HL-60/S4 treated with retinoic acid at 250 ng/mL for 4 days and 3 days (cell line): ENCODE measurements at regions not wholly inside any gene's neighbourhood (a gene's known extent, or its start where the extent isn't known, plus 50 kb on each side); places are given as distances from the start of the nearest gene placed in this dataset.

Experiments
- in situ Hi-C: fragments of 300-500 bp; cut with MboI; formaldehyde crosslinking; loops from 2 replicates; pipeline ENCODE4 v1.7.0; 2022; ENCODE audit warnings: low sequenced_read_pairs

GRCh38 chr13:40132249-40132648, 476.8 kb downstream of the COG6 start:
- in situ Hi-C loops: no loop called here

GRCh38 chr13:40136896-40137295, 481.4 kb downstream of the COG6 start:
- in situ Hi-C loops: no loop called here

DNA sequence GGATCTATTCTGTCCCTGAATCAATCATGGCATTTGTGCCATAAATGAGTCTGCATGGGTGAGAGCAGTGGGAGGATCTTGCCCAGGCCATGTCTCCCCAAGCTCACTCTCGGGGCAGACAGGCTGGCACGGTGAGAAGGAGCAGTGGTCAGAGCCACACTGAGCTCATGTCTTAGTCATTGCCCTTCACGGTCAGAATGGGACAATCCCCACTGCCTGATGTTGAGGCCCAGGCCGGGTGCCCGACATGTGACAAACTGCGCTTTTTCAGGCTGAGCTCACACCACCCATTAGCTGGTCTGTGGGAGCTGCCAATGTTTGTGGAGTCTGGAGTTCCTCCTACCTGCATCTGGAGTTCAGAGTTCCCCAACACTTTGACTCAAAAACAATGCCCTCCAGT, 481.9 kb downstream of the COG6 start:
- in situ Hi-C loops: no loop called here

GRCh38 chr13:40139896-40140520, 484.5 kb downstream of the COG6 start:
- in situ Hi-C loops: no loop called here

- in situ Hi-C loops: no loop called here
Measured at GRCh38 chr13:40141859-40142555, 486.5 kb downstream of the COG6 start.

DNA sequence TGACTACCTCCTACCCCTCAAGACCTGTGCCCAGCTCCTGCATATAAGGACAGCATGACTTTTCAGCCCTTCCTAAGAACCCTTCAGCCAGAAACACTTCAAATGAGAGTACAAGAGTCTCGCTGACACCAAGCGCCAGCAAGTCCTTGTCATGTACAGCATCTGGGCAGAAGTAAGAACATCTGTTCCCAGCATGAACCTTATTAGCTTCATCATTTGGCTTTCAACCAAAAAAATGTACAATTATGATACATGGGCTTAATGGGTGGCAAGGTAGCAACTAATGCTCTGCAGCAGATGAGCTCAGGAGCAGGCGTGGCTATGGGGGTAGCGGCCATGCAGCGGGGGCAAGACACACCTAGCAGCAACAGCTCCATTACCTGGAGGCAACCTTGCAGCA, 487.6 kb downstream of the COG6 start:
- in situ Hi-C loops: no loop called here

- in situ Hi-C loops: no loop called here
Measured at GRCh38 chr13:40143559-40143958, 488.1 kb downstream of the COG6 start.

DNA sequence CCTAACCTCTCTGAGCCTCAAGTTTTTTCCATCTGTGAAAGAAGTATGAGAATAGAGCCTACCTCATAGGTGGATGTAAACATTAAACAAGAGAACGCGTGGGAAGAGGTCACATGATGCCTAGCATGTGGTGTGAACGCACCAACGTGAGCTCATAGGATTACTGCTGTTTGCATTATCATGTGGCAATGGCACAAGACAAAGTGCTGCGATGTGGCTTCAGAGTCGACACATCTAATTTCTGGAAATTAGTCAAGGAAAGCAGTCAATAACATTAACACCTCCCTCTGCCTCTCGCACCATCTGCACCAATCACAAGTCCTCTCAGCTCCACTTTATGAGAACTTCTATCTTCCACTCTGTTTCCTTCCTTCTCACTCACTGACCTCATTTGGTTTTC, 489.7 kb downstream of the COG6 start:
- in situ Hi-C loops: no loop called here

DNA sequence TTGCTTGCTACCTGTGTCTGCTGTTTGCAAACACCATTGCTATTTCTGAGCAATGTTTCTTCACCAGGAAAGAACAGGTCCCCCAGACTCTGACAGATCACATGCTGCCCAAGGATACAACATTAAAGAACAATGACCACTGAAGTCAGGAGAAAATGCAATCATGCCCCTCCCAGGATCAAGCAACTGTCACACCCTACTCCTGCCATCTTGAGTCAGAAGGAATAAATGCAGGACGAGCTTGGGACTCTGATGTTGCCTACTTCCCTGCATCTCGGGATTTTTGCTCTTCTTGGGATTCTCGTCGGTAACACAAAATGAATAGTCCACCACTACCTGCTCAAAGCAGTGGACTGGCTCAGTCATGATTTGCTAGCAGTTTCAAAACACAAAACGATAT, 490.6 kb downstream of the COG6 start:
- in situ Hi-C loops: no loop called here

DNA sequence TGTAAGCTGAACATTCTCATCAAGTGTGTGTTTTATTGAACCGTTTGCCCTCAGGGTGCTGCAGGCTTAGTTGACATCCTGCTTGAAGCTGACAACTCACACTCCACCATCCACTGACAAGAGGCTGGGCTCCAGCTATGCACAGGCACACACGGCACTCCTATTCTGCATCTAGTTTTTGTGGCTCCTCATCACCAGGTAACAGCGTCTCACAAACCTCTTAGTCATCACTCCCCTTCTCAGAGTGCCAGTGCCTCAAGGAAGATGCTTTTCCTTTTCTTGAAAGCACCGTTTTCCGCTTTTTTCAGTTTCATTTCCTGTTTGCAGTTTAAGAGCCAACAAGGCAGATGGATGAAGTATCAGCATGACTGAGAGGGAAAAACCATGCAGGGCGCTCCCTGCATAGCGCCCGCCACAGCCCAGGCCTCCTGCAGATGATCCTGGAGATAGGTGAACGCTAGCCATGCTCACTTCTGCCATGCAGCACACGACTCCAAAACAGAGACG, 491.2 kb downstream of the COG6 start:
- in situ Hi-C loops: no loop called here

GRCh38 chr13:40148101-40148500, 492.6 kb downstream of the COG6 start:
- in situ Hi-C loops: no loop called here

GRCh38 chr13:40148742-40149141, 493.3 kb downstream of the COG6 start:
- in situ Hi-C loops: no loop called here

DNA sequence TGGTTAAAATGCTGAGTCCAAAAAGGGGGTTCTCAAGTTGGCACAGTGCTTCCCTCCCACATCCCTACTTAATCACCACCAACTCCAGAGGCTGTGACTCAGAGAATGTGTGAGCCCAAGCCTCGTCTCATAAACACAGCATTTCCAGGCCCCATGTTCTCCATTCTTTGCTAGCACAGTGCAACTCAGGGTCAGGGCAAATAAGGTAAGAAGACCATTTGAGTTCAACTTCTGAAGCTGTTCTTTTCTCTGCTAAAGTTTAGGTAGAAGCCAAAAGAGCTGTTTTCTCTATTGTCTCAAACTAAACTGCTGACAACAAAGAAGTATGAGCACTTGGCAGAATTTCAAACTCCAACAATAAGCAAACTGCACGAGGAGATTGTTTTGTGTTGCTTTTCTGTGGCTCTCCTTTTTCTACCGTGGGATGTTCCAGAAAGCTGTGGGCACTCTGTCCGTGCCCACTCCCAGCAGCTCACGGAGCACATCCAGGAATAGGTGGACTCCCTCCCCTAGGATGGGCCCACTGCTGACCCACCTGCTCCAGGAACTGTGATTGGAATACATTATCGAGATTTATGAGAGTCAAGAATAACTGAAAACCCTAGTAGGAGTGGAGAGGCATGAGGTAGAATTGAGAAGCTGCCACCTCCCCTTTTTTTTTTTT, 494.3 kb downstream of the COG6 start:
- in situ Hi-C loops: no loop called here

DNA sequence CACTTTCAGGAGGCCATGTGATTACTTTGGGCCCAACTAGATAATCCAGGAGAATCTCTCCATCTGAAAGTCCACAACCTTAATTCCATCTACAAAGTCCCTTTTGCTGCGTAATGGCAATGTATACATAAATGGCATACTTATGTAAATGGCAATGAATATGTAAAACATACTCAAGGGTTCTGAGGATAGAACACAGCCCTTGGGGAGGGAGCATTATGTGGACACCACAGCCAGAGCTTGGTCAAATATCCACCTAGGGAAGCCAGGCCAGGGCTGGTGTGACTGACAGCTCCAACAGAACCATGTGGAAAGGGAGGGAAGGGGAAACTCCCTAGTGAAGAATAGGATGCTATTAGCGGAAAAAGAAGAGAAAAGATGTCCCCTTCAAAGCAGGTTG, 496.2 kb downstream of the COG6 start:
- in situ Hi-C loops: no loop called here

GRCh38 chr13:40152145-40152544, 496.7 kb downstream of the COG6 start:
- in situ Hi-C loops: no loop called here

GRCh38 chr13:40152922-40153321, 497.5 kb downstream of the COG6 start:
- in situ Hi-C loops: no loop called here

DNA sequence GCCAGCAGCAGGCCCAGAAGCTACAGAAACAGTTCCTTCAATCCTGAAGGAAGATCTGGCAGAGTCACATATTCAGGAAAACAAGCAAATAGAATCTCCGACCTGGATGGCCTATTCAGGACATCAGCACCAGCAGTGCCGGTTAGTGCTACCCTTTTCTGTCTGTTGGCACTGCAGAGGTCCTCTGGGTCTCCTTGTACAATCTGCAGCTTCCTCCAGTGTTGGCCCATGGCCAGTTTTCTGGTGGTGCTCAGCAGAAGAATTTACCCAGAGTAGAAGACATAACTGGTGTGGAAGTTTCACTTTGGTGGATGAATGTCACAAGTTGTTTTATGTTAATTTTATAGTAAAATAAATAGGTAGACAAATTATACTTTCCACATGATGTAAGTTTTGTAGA, 498.1 kb downstream of the COG6 start:
- in situ Hi-C loops: no loop called here

DNA sequence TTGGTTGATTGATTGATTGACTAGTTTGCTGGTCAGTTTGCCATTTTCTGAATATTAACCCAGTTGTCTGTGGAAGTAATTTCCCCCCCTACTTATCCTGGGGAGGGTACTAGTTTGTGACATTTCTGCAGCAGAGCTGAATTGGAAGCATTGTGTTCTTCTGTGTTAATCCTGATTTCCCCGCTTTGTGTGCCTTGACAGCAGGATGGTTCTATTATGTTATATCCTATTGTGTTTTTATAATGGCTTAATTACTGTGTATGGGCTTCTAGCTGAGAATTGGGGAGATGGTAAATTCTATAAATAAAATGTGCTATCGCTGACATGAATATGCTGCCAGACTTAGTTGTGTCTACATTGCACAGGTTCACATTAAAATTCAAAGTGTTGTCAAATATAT, 499.7 kb downstream of the COG6 start:
- in situ Hi-C loops: no loop called here

DNA sequence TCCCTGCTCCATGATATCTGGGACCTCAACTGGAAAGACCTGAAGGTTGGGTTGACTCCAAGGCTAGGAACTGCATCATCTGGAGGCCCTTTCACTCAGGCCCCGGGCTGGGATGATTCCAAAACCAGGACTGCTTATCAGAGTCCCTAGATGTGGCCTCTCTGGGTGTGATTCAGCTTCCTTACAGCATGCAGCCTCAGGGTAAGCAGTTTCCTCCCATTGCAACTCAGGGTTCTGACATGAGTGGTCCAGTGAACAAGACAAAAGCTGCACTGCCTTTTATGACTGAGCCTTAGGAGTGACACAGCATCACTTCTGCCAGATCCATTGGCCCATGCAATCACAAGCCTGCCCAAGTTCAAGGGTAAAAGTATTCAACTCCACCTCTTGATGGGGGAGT, 502.8 kb downstream of the COG6 start:
- in situ Hi-C loops: no loop called here

DNA sequence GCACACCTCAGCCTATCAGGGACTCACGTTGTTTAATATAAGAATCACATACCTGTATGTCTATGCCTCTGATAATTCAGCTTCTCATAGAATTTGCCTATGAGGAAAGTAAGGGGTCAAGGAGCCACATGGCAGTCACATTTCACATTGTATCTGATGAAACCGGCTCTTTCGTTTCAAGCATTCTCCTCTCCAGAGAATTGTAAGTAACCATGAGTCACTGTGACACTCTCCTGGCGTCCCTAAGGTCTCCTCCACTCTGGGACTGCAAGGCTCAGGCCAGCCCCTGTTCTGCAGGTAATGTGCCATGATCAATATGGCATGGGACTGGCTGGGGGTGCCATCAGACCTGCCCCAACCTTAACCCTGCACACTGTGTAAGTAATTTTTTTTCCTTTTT, 503.3 kb downstream of the COG6 start:
- in situ Hi-C loops: no loop called here

- in situ Hi-C loops: no loop called here
Measured at GRCh38 chr13:40159736-40160135, 504.3 kb downstream of the COG6 start.
